ENCODE measurements at regions not wholly inside any gene's neighbourhood (a gene's known extent, or its start where the extent isn't known, plus 50 kb on each side); places are given as distances from the start of the nearest gene placed in this dataset.

- FAIRE-seq, result no peak
- no TSS peak for BruUV-seq (replicated peaks)
- TF ChIP-seq HNRNPK (IDR thresholded peaks at IDR 0.05; ENCODE audit: low read depth, low read length, poor library complexity, severe bottlenecking) (no peak), ZNF695 (CRISPR knock-in tag; IDR thresholded peaks at IDR 0.05) (no peak), EWSR1 (IDR thresholded peaks at IDR 0.05; ENCODE audit: borderline replicate concordance, low read depth, partially characterized antibody) (no peak), ZNF583 (CRISPR knock-in tag; IDR thresholded peaks at IDR 0.05) (no peak), ZNF408 (CRISPR knock-in tag; IDR thresholded peaks at IDR 0.05; ENCODE audit: low read depth) (no peak), KLF6 (CRISPR knock-in tag; IDR thresholded peaks at IDR 0.05; ENCODE audit: borderline replicate concordance) (no peak), HLTF (IDR thresholded peaks at IDR 0.05) (no peak), ZBTB12 (CRISPR knock-in tag; IDR thresholded peaks at IDR 0.05) (no peak), ZNF79 (CRISPR knock-in tag; IDR thresholded peaks at IDR 0.05; ENCODE audit: low read depth) (no peak), PTBP1 (IDR thresholded peaks at IDR 0.05; ENCODE audit: low read depth, low read length) (no peak), CREBBP (IDR thresholded peaks at IDR 0.05; ENCODE audit: low read depth, low read length) (no peak), TSC22D4 (tag; IDR thresholded peaks at IDR 0.05) (no peak), E2F4 (CRISPR knock-in tag; IDR thresholded peaks at IDR 0.05; ENCODE audit: low read depth) (no peak), TCF15 (CRISPR knock-in tag; IDR thresholded peaks at IDR 0.05) (no peak), TCF7L2 (IDR thresholded peaks at IDR 0.05; ENCODE audit: low read depth, low read length) (no peak)
- TF ChIP-seq, protein P1, sequence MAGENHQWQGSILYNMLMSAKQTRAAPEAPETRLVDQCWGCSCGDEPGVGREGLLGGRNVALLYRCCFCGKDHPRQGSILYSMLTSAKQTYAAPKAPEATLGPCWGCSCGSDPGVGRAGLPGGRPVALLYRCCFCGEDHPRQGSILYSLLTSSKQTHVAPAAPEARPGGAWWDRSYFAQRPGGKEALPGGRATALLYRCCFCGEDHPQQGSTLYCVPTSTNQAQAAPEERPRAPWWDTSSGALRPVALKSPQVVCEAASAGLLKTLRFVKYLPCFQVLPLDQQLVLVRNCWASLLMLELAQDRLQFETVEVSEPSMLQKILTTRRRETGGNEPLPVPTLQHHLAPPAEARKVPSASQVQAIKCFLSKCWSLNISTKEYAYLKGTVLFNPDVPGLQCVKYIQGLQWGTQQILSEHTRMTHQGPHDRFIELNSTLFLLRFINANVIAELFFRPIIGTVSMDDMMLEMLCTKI (IDR thresholded peaks at IDR 0.05; ENCODE audit: partially characterized antibody), result no peak
- TF ChIP-seq, protein P2, sequence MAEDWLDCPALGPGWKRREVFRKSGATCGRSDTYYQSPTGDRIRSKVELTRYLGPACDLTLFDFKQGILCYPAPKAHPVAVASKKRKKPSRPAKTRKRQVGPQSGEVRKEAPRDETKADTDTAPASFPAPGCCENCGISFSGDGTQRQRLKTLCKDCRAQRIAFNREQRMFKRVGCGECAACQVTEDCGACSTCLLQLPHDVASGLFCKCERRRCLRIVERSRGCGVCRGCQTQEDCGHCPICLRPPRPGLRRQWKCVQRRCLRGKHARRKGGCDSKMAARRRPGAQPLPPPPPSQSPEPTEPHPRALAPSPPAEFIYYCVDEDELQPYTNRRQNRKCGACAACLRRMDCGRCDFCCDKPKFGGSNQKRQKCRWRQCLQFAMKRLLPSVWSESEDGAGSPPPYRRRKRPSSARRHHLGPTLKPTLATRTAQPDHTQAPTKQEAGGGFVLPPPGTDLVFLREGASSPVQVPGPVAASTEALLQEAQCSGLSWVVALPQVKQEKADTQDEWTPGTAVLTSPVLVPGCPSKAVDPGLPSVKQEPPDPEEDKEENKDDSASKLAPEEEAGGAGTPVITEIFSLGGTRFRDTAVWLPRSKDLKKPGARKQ (CRISPR knock-in tag; IDR thresholded peaks at IDR 0.05), result no peak
Measured at GRCh38 chr4:110850461-110851442, 227.9 kb upstream of the PITX2 start.

More at GRCh38 chr4:110850461-110851442, 227.9 kb upstream of the PITX2 start:
- H3K79me2 ChIP-seq (ENCODE audit: control insufficient read depth, insufficient read depth, low read length), result no peaks in the 10 kb centered on the region
- H3K9ac ChIP-seq (ENCODE audit: insufficient read depth in 1 of 2, low read depth in 2 of 2, low read length in 2 of 2), result no peak overlapping the region
- in situ Hi-C loops (cut with MboI), result no loop called here
- POLR2A ChIA-PET, result no interaction called here
- H3K4me1 ChIP-seq (replicated peaks in 1 of 2; ENCODE audit: control insufficient read depth in 2 of 2, insufficient read depth in 2 of 2, low read length in 2 of 2), result no peaks in the 10 kb centered on the region
- no peak overlapping the region for H3K27ac ChIP-seq (ENCODE audit: extremely low read depth, low read depth, low read length)
- H3K9me1 ChIP-seq (ENCODE audit: control insufficient read depth, insufficient read depth, low read length), result no peaks in the 10 kb centered on the region
- no peak overlapping the region for H3K4me3 ChIP-seq
- no peaks in the 10 kb centered on the region for H3K27me3 ChIP-seq (ENCODE audit: control insufficient read depth in 2 of 2, insufficient read depth in 2 of 2, low read length in 2 of 2)
- under 1% methylated on average over 12 of the region's 12 CpGs for WGBS (ENCODE audit: insufficient coverage, low coverage, missing lambda C conversion rate)
- no peaks in the 10 kb centered on the region for H4K20me1 ChIP-seq (replicated peaks; ENCODE audit: control insufficient read depth, insufficient read depth, low read length)
- DNase-seq (ENCODE audit: extremely low read depth in 1 of 4, low spot score in 3 of 4), result no peak
- CTCF ChIA-PET (ENCODE audit: low intra/inter-chr PET ratio), result no interaction called here
- intact Hi-C loops (cut with micrococcal nuclease), result no loop called here
- H2AFZ ChIP-seq (ENCODE audit: low read depth, low read length), result no peak overlapping the region
- no peak for ATAC-seq
- H3K4me2 ChIP-seq (ENCODE audit: insufficient read depth, low read length), result no peak overlapping the region
- no peaks in the 10 kb centered on the region; the same call in none of the 2 replicates for H3K9me3 ChIP-seq (replicated peaks; ENCODE audit: control insufficient read depth, insufficient read depth, low read depth, low read length)
- H3K36me3 ChIP-seq (ENCODE audit: control insufficient read depth, insufficient read depth, low read length), result no peaks in the 10 kb centered on the region
